Panc1 (cell line): ENCODE measurements at regions not wholly inside any gene's neighbourhood (a gene's known extent, or its start where the extent isn't known, plus 50 kb on each side); places are given as distances from the start of the nearest gene placed in this dataset.

Experiments
- REST ChIP-seq, 2 experiments: IDR thresholded peaks; 2 replicates each; pipeline ENCODE4 v1.6.1; 2011 to 2012; ENCODE audit warnings: low read depth in 2 of 2, control low read depth in 1 of 2, low read length in 1 of 2, mild to moderate bottlenecking in 1 of 2, moderate library complexity in 1 of 2; ENCODE audit not compliant: insufficient read depth in 1 of 2
- SIN3A ChIP-seq: IDR thresholded peaks from 2 replicates; pipeline ENCODE4 v1.6.1; 2012; ENCODE audit warnings: low read depth, mild to moderate bottlenecking, low read length, moderate library complexity, borderline replicate concordance; ENCODE audit not compliant: insufficient read depth
- TF ChIP-seq, protein P1 (sequence below): fragments of 450-650 bp; IDR thresholded peaks from 2 replicates; pipeline ENCODE4 v1.5.1; 2017; ENCODE audit warnings: mild to moderate bottlenecking

- TF ChIP-seq, protein P1, sequence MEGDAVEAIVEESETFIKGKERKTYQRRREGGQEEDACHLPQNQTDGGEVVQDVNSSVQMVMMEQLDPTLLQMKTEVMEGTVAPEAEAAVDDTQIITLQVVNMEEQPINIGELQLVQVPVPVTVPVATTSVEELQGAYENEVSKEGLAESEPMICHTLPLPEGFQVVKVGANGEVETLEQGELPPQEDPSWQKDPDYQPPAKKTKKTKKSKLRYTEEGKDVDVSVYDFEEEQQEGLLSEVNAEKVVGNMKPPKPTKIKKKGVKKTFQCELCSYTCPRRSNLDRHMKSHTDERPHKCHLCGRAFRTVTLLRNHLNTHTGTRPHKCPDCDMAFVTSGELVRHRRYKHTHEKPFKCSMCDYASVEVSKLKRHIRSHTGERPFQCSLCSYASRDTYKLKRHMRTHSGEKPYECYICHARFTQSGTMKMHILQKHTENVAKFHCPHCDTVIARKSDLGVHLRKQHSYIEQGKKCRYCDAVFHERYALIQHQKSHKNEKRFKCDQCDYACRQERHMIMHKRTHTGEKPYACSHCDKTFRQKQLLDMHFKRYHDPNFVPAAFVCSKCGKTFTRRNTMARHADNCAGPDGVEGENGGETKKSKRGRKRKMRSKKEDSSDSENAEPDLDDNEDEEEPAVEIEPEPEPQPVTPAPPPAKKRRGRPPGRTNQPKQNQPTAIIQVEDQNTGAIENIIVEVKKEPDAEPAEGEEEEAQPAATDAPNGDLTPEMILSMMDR: peak; percentile 22; the same call in 1 of the 2 replicates
- TF ChIP-seq REST (IDR thresholded peaks at IDR 0.05; ENCODE audit: insufficient read depth in 1 of 2, low read depth in 2 of 2, low read length in 1 of 2) (no peak), SIN3A (no peak)
Observed at GRCh38 chr1:73100216-73100615, 817.9 kb upstream of the NEGR1 start.
